ENCODE measurements at regions not wholly inside any gene's neighbourhood (a gene's known extent, or its start where the extent isn't known, plus 50 kb on each side); places are given as distances from the start of the nearest gene placed in this dataset.

GRCh38 chr2:146003337-146003736 lies 1483.4 kb upstream of the ZEB2 start:
- no peak for DNase-seq (ENCODE audit: low read depth in 2 of 3, low spot score in 1 of 3)

- no peak for DNase-seq (ENCODE audit: low read depth in 2 of 3, low spot score in 1 of 3)
Observed at GRCh38 chr2:145994910-145995309, 1475.0 kb upstream of the ZEB2 start.

GRCh38 chr2:145992572-145992971 lies 1472.7 kb upstream of the ZEB2 start:
- DNase-seq (ENCODE audit: low read depth in 2 of 3, low spot score in 1 of 3) = no peak

GRCh38 chr2:145987793-145988192 lies 1467.9 kb upstream of the ZEB2 start:
- no peak for DNase-seq (ENCODE audit: low read depth in 2 of 3, low spot score in 1 of 3)

- no peak for DNase-seq (ENCODE audit: low read depth in 2 of 3, low spot score in 1 of 3)
Observed at GRCh38 chr2:145985517-145985916, 1465.6 kb upstream of the ZEB2 start.

GRCh38 chr2:145984580-145984979 lies 1464.7 kb upstream of the ZEB2 start:
- DNase-seq (ENCODE audit: low read depth in 2 of 3, low spot score in 1 of 3) = no peak

- no peak for DNase-seq (ENCODE audit: low read depth in 2 of 3, low spot score in 1 of 3)
Observed at GRCh38 chr2:145980318-145980717, 1460.4 kb upstream of the ZEB2 start.

GRCh38 chr2:145975406-145975805 lies 1455.5 kb upstream of the ZEB2 start:
- DNase-seq (ENCODE audit: low read depth in 2 of 3, low spot score in 1 of 3) = no peak

GRCh38 chr2:145961846-145962245 lies 1441.9 kb upstream of the ZEB2 start:
- no peak for DNase-seq (ENCODE audit: low read depth in 2 of 3, low spot score in 1 of 3)

GRCh38 chr2:145960479-145961163 lies 1440.7 kb upstream of the ZEB2 start:
- DNase-seq (ENCODE audit: low read depth in 2 of 3, low spot score in 1 of 3) = no peak

- DNase-seq (ENCODE audit: low read depth in 2 of 3, low spot score in 1 of 3) = no peak
Observed at GRCh38 chr2:145958611-145959010, 1438.7 kb upstream of the ZEB2 start.

- no peak for DNase-seq (ENCODE audit: low read depth in 2 of 3, low spot score in 1 of 3)
Observed at GRCh38 chr2:145957929-145958328, 1438.0 kb upstream of the ZEB2 start.

- no peak for DNase-seq (ENCODE audit: low read depth in 2 of 3, low spot score in 1 of 3)
Observed at GRCh38 chr2:145939949-145940348, 1420.0 kb upstream of the ZEB2 start.

GRCh38 chr2:145935016-145935415 lies 1415.1 kb upstream of the ZEB2 start:
- no peak for DNase-seq (ENCODE audit: low read depth in 2 of 3, low spot score in 1 of 3)

- no peak for DNase-seq (ENCODE audit: low read depth in 2 of 3, low spot score in 1 of 3)
Observed at GRCh38 chr2:145931781-145932395, 1412.0 kb upstream of the ZEB2 start.

- no peak for DNase-seq (ENCODE audit: low read depth in 2 of 3, low spot score in 1 of 3)
Observed at GRCh38 chr2:145930318-145930717, 1410.4 kb upstream of the ZEB2 start.

GRCh38 chr2:145927131-145927950 lies 1407.4 kb upstream of the ZEB2 start:
- DNase-seq (ENCODE audit: low read depth in 2 of 3, low spot score in 1 of 3) = no peak

- no peak for DNase-seq (ENCODE audit: low read depth in 2 of 3, low spot score in 1 of 3)
Observed at GRCh38 chr2:145925591-145925990, 1405.7 kb upstream of the ZEB2 start.

GRCh38 chr2:145919477-145919876 lies 1399.6 kb upstream of the ZEB2 start:
- no peak for DNase-seq (ENCODE audit: low read depth in 2 of 3, low spot score in 1 of 3)

GRCh38 chr2:145918951-145919350 lies 1399.0 kb upstream of the ZEB2 start:
- DNase-seq (ENCODE audit: low read depth in 2 of 3, low spot score in 1 of 3) = no peak

GRCh38 chr2:145916799-145917198 lies 1396.9 kb upstream of the ZEB2 start:
- DNase-seq (ENCODE audit: low read depth in 2 of 3, low spot score in 1 of 3) = no peak

- DNase-seq (ENCODE audit: low read depth in 2 of 3, low spot score in 1 of 3) = no peak
Observed at GRCh38 chr2:145914716-145915115, 1394.8 kb upstream of the ZEB2 start.

All from stimulated activated CD4-positive, alpha-beta T cell treated with anti-CD3 and anti-CD28 coated beads, Interleukin-12 subunit alpha, Interleukin-12 subunit beta, amount 100 ng/mL, for 48 hours (primary cell).